C1 segment of cervical spinal cord (tissue), 14 donors: ENCODE measurements at regions not wholly inside any gene's neighbourhood (a gene's known extent, or its start where the extent isn't known, plus 50 kb on each side); places are given as distances from the start of the nearest gene placed in this dataset.
"Not testable (repeated sequence)": the region's sequence is repeated elsewhere in the genome, so short reads cannot be mapped to it uniquely, and the experiment has no call there.

Experiments used
- DNase-seq, 14 donors: peaks; one replicate each; lab custom pipeline; 2025; lab: John Stamatoyannopoulos, UW

- DNase-seq, result no peak
Observed at GRCh38 chr7:138316421-138317043, 143.5 kb upstream of the TRIM24 start.

- no peak for DNase-seq
Observed at GRCh38 chr7:138317044-138317596, 142.9 kb upstream of the TRIM24 start.

- no peak for DNase-seq
Observed at GRCh38 chr7:138324941-138325340, 135.1 kb upstream of the TRIM24 start.

GRCh38 chr7:138325434-138325833 lies 134.6 kb upstream of the TRIM24 start:
- DNase-seq, result no peak

GRCh38 chr7:138328215-138328614 lies 131.8 kb upstream of the TRIM24 start:
- no peak for DNase-seq

GRCh38 chr7:138332850-138333249 lies 127.2 kb upstream of the TRIM24 start:
- not testable (repeated sequence) for DNase-seq

- peak in 1 of 14 donors; percentile 0 for DNase-seq
Observed at GRCh38 chr7:138338361-138338760, 121.7 kb upstream of the TRIM24 start.

- DNase-seq, result not testable (repeated sequence)
Observed at GRCh38 chr7:138339229-138339628, 120.8 kb upstream of the TRIM24 start.

- DNase-seq, result no peak
Observed at GRCh38 chr7:138342990-138343389, 117.1 kb upstream of the TRIM24 start.

GRCh38 chr7:138345567-138345966 lies 114.5 kb upstream of the TRIM24 start:
- DNase-seq, result no peak

- no peak for DNase-seq
Observed at GRCh38 chr7:138346975-138347374, 113.1 kb upstream of the TRIM24 start.

GRCh38 chr7:138349841-138350700 lies 110.0 kb upstream of the TRIM24 start:
- DNase-seq, result no peak

- no peak for DNase-seq
Observed at GRCh38 chr7:138350701-138351357, 109.2 kb upstream of the TRIM24 start.

- DNase-seq, result no peak
Observed at GRCh38 chr7:138352570-138353461, 107.2 kb upstream of the TRIM24 start.

GRCh38 chr7:138354066-138354465 lies 106.0 kb upstream of the TRIM24 start:
- no peak for DNase-seq

- no peak for DNase-seq
Observed at GRCh38 chr7:138355254-138355653, 104.8 kb upstream of the TRIM24 start.

GRCh38 chr7:138358850-138359341 lies 101.2 kb upstream of the TRIM24 start:
- DNase-seq, result no peak

- no peak for DNase-seq
Observed at GRCh38 chr7:138359870-138360559, 100.0 kb upstream of the TRIM24 start.

GRCh38 chr7:138363721-138364120 lies 96.3 kb upstream of the TRIM24 start:
- no peak for DNase-seq

- not testable (repeated sequence) for DNase-seq
Observed at GRCh38 chr7:138366137-138366536, 93.9 kb upstream of the TRIM24 start.
